GM23338 (cell line): ENCODE measurements at regions not wholly inside any gene's neighbourhood (a gene's known extent, or its start where the extent isn't known, plus 50 kb on each side); places are given as distances from the start of the nearest gene placed in this dataset.

Experiments
- ATAC-seq: fragments of 200-7000 bp; cut with Tn5 transposase; 3 replicates; pipeline ENCODE4 v1.9.1; 2020
- DNase-seq: peaks from one replicate; pipeline ENCODE4 v3.0.0-alpha.2; 2015; ENCODE audit warnings: low spot score
- H2AFZ ChIP-seq: fragments of 200-600 bp; sonication (generic); 2 replicates; pipeline ENCODE4 v1.8.0; 2016; ENCODE audit warnings: antibody characterized with exemption, mild to moderate bottlenecking, moderate library complexity
- H3F3A ChIP-seq: fragments of 200-600 bp; sonication (generic); replicated peaks from 2 replicates; pipeline ENCODE4 v1.8.0; 2017; ENCODE audit warnings: antibody characterized with exemption, mixed run types, low read depth
- H3K27ac ChIP-seq: fragments of 200-600 bp; sonication (generic); 2 replicates; pipeline ENCODE4 v1.6.1; 2016; ENCODE audit warnings: low read depth
- H3K27me3 ChIP-seq: fragments of 200-600 bp; sonication (generic); 2 replicates; pipeline ENCODE4 v1.8.0; 2016; ENCODE audit warnings: mild to moderate bottlenecking, mixed run types, moderate library complexity; ENCODE audit not compliant: insufficient read depth
- H3K36me3 ChIP-seq: fragments of 200-600 bp; sonication (generic); 2 replicates; pipeline ENCODE4 v1.8.0; 2016; ENCODE audit warnings: mild to moderate bottlenecking; ENCODE audit not compliant: insufficient read depth
- H3K4me1 ChIP-seq: fragments of 200-600 bp; sonication (generic); 2 replicates; pipeline ENCODE4 v1.8.0; 2016; ENCODE audit warnings: mild to moderate bottlenecking, moderate library complexity; ENCODE audit not compliant: insufficient read depth
- H3K4me2 ChIP-seq: fragments of 200-600 bp; sonication (generic); 2 replicates; pipeline ENCODE4 v1.7.1; 2017; ENCODE audit warnings: mixed run types
- H3K4me3 ChIP-seq: fragments of 200-600 bp; sonication (generic); 2 replicates; pipeline ENCODE4 v1.6.1; 2016; ENCODE audit warnings: mixed run types
- H3K79me2 ChIP-seq: fragments of 200-600 bp; sonication (generic); replicated peaks from 2 replicates; pipeline ENCODE4 v1.8.0; 2017; ENCODE audit warnings: mild to moderate bottlenecking; ENCODE audit not compliant: insufficient read depth
- H3K9me2 ChIP-seq: fragments of 200-600 bp; sonication (generic); 2 replicates; pipeline ENCODE4 v1.8.0; 2017; ENCODE audit not compliant: insufficient read depth
- H4K20me1 ChIP-seq: fragments of 200-600 bp; sonication (generic); replicated peaks from 2 replicates; pipeline ENCODE4 v1.8.0; 2017; ENCODE audit warnings: mild to moderate bottlenecking; ENCODE audit not compliant: insufficient read depth
- H3K27ac Mint-ChIP-seq: 2 replicates; pipeline ENCODE4 v1.8.0; 2020; ENCODE audit warnings: inconsistent platforms, mild to moderate bottlenecking, moderate library complexity, mixed read lengths
- H3K27me3 Mint-ChIP-seq: 3 replicates; pipeline ENCODE4 v1.8.0; 2022; ENCODE audit warnings: low read depth, mild to moderate bottlenecking, moderate library complexity, mixed read lengths, inconsistent platforms; ENCODE audit not compliant: insufficient read depth, poor library complexity
- H3K36me3 Mint-ChIP-seq: 3 replicates; pipeline ENCODE4 v1.8.0; 2021; ENCODE audit warnings: low read depth, mild to moderate bottlenecking, inconsistent platforms, moderate library complexity, mixed read lengths
- H3K4me1 Mint-ChIP-seq: 3 replicates; pipeline ENCODE4 v1.8.0; 2020; ENCODE audit warnings: mild to moderate bottlenecking, inconsistent platforms, mixed read lengths
- H3K4me3 Mint-ChIP-seq: 3 replicates; pipeline ENCODE4 v1.8.0; 2021; ENCODE audit warnings: moderate library complexity, mild to moderate bottlenecking, inconsistent platforms, mixed read lengths
- H3K9me3 Mint-ChIP-seq: 3 replicates; pipeline ENCODE4 v1.8.0; 2020; ENCODE audit warnings: moderate library complexity, mild to moderate bottlenecking, inconsistent platforms, mixed read lengths
- CTCF ChIP-seq, 2 experiments: fragments of 200-600 bp in 1 of 2; sonication (generic) in 1 of 2; conservative IDR thresholded peaks; 2 replicates each; pipeline versions ENCODE4 v1.5.1 to v1.6.1; 2016 to 2017; ENCODE audit warnings: antibody characterized with exemption in 2 of 2, low read depth in 2 of 2, mild to moderate bottlenecking in 2 of 2, moderate library complexity in 1 of 2
- ETS1 ChIP-seq: IDR thresholded peaks from 2 replicates; pipeline ENCODE4 v1.6.1; 2016; ENCODE audit warnings: antibody characterized with exemption
- EZH2phosphoT487 ChIP-seq: fragments of 200-600 bp; sonication (generic); IDR thresholded peaks from one replicate; pipeline ENCODE4 v1.8.1; 2018; ENCODE audit warnings: antibody characterized with exemption; ENCODE audit not compliant: unreplicated experiment
- JUNB ChIP-seq: IDR thresholded peaks from one replicate; pipeline ENCODE4 v1.6.1; 2016; ENCODE audit warnings: antibody characterized with exemption; ENCODE audit not compliant: unreplicated experiment
- STAT1 ChIP-seq: IDR thresholded peaks from one replicate; pipeline ENCODE4 v1.6.1; 2016; ENCODE audit warnings: antibody characterized with exemption; ENCODE audit not compliant: unreplicated experiment
- ZNF114 ChIP-seq: fragments of 250-450 bp; sonication (Bioruptor Pico); IDR thresholded peaks from 2 replicates; pipeline ENCODE4 v1.5.0; 2020; ENCODE audit warnings: mild to moderate bottlenecking, moderate library complexity
- TF ChIP-seq, protein P1 (sequence below): fragments of 250-450 bp; sonication (Bioruptor Pico); IDR thresholded peaks from 2 replicates; pipeline ENCODE4 v1.5.0; 2020; ENCODE audit warnings: mild to moderate bottlenecking, moderate library complexity
- TF ChIP-seq, protein P2 (sequence below): IDR thresholded peaks from one replicate; pipeline ENCODE4 v1.6.1; 2018; ENCODE audit warnings: antibody characterized with exemption; ENCODE audit not compliant: unreplicated experiment

DNA sequence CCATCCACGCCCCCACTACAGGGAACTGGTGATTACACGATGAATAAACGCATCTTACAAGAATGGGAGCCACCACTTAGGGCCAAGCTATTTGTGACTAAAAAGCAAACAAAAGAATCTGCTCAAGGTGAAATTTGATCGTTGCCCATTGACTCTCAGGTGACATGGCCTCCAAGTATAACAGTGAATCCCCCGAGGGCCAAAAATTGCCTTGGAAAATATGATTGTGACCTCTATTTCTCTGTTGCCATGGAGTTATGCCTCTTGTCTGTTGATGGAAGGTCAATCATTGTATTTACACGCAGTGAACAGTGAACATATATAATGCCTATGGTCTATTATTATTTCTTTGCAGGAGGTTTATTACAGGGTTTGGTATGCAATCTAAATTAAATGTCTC, 282.3 kb downstream of the KLF6 start:
- no peaks in the 10 kb centered on the region for H3K27me3 ChIP-seq
- peak; percentile 39; the same call in 2 of the 3 replicates for ATAC-seq

More for the DNA sequence above, 282.3 kb downstream of the KLF6 start:
- Mint-ChIP-seq H3K9me3 (no peaks in the 10 kb centered on the region), H3K4me3 (no peak overlapping the region), H3K27ac (no peak overlapping the region), H3K36me3 (no peaks in the 10 kb centered on the region), H3K4me1 (peaks cover 13% of the 10 kb centered on the region), H3K27me3 (no peaks in the 10 kb centered on the region)
- DNase-seq = peak; percentile 38
- Histone ChIP-seq H2AFZ (peak overlapping the region; percentile 79), H3K4me1 (peaks cover 12% of the 10 kb centered on the region), H3K27ac (no peak overlapping the region), H3K9me2 (no peaks in the 10 kb centered on the region), H3K36me3 (no peaks in the 10 kb centered on the region), H4K20me1 (no peaks in the 10 kb centered on the region), H3K4me2 (peak overlapping the region; percentile 40), H3F3A (no peaks in the 10 kb centered on the region), H3K79me2 (no peaks in the 10 kb centered on the region), H3K4me3 (no peak overlapping the region)
- TF ChIP-seq ETS1 (no peak), EZH2phosphoT487 (no peak), CTCF (conservative IDR thresholded peaks at IDR 0.05; ENCODE audit: low read depth in 2 of 2) (no peak), ZNF114 (CRISPR knock-in tag) (no peak), STAT1 (no peak), JUNB (no peak)
- TF ChIP-seq, protein P1, sequence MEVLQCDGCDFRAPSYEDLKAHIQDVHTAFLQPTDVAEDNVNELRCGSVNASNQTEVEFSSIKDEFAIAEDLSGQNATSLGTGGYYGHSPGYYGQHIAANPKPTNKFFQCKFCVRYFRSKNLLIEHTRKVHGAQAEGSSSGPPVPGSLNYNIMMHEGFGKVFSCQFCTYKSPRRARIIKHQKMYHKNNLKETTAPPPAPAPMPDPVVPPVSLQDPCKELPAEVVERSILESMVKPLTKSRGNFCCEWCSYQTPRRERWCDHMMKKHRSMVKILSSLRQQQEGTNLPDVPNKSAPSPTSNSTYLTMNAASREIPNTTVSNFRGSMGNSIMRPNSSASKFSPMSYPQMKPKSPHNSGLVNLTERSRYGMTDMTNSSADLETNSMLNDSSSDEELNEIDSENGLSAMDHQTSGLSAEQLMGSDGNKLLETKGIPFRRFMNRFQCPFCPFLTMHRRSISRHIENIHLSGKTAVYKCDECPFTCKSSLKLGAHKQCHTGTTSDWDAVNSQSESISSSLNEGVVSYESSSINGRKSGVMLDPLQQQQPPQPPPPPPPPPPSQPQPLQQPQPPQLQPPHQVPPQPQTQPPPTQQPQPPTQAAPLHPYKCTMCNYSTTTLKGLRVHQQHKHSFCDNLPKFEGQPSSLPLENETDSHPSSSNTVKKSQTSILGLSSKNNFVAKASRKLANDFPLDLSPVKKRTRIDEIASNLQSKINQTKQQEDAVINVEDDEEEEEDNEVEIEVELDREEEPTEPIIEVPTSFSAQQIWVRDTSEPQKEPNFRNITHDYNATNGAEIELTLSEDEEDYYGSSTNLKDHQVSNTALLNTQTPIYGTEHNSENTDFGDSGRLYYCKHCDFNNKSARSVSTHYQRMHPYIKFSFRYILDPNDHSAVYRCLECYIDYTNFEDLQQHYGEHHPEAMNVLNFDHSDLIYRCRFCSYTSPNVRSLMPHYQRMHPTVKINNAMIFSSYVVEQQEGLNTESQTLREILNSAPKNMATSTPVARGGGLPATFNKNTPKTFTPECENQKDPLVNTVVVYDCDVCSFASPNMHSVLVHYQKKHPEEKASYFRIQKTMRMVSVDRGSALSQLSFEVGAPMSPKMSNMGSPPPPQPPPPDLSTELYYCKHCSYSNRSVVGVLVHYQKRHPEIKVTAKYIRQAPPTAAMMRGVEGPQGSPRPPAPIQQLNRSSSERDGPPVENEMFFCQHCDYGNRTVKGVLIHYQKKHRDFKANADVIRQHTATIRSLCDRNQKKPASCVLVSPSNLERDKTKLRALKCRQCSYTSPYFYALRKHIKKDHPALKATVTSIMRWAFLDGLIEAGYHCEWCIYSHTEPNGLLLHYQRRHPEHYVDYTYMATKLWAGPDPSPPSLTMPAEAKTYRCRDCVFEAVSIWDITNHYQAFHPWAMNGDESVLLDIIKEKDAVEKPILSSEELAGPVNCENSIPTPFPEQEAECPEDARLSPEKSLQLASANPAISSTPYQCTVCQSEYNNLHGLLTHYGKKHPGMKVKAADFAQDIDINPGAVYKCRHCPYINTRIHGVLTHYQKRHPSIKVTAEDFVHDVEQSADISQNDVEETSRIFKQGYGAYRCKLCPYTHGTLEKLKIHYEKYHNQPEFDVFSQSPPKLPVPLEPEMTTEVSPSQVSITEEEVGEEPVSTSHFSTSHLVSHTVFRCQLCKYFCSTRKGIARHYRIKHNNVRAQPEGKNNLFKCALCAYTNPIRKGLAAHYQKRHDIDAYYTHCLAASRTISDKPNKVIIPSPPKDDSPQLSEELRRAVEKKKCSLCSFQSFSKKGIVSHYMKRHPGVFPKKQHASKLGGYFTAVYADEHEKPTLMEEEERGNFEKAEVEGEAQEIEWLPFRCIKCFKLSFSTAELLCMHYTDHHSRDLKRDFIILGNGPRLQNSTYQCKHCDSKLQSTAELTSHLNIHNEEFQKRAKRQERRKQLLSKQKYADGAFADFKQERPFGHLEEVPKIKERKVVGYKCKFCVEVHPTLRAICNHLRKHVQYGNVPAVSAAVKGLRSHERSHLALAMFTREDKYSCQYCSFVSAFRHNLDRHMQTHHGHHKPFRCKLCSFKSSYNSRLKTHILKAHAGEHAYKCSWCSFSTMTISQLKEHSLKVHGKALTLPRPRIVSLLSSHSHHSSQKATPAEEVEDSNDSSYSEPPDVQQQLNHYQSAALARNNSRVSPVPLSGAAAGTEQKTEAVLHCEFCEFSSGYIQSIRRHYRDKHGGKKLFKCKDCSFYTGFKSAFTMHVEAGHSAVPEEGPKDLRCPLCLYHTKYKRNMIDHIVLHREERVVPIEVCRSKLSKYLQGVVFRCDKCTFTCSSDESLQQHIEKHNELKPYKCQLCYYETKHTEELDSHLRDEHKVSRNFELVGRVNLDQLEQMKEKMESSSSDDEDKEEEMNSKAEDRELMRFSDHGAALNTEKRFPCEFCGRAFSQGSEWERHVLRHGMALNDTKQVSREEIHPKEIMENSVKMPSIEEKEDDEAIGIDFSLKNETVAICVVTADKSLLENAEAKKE = no peak
- TF ChIP-seq, protein P2, sequence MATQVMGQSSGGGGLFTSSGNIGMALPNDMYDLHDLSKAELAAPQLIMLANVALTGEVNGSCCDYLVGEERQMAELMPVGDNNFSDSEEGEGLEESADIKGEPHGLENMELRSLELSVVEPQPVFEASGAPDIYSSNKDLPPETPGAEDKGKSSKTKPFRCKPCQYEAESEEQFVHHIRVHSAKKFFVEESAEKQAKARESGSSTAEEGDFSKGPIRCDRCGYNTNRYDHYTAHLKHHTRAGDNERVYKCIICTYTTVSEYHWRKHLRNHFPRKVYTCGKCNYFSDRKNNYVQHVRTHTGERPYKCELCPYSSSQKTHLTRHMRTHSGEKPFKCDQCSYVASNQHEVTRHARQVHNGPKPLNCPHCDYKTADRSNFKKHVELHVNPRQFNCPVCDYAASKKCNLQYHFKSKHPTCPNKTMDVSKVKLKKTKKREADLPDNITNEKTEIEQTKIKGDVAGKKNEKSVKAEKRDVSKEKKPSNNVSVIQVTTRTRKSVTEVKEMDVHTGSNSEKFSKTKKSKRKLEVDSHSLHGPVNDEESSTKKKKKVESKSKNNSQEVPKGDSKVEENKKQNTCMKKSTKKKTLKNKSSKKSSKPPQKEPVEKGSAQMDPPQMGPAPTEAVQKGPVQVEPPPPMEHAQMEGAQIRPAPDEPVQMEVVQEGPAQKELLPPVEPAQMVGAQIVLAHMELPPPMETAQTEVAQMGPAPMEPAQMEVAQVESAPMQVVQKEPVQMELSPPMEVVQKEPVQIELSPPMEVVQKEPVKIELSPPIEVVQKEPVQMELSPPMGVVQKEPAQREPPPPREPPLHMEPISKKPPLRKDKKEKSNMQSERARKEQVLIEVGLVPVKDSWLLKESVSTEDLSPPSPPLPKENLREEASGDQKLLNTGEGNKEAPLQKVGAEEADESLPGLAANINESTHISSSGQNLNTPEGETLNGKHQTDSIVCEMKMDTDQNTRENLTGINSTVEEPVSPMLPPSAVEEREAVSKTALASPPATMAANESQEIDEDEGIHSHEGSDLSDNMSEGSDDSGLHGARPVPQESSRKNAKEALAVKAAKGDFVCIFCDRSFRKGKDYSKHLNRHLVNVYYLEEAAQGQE = no peak
